Medulla oblongata (tissue), 1 donor: ENCODE measurements at regions not wholly inside any gene's neighbourhood (a gene's known extent, or its start where the extent isn't known, plus 50 kb on each side); places are given as distances from the start of the nearest gene placed in this dataset.

Experiments
- DNase-seq: peaks from one replicate; pipeline ENCODE4 v3.0.0-alpha.2; 2015; ENCODE audit errors: extremely low spot score

DNA sequence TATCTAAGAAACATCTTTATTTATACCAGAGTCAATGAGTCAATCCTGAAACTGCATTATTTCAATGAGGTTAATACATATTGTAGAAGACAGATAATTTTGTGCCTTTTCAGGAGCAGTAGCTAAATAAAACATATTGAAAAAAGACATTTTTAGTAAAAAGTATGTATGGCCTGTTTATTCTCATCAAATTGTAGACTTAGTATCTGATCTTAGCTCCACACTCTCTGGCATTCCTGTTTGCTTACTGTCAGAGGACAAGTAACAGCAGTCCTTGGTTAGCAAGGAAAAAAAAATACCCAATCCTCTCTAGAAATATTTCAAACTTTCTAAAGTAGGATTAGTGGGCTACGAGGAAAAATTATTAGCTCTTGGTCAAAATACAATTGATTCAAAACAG, 50.5 kb upstream of the GUCY1A1 start:
- no peak for DNase-seq

DNA sequence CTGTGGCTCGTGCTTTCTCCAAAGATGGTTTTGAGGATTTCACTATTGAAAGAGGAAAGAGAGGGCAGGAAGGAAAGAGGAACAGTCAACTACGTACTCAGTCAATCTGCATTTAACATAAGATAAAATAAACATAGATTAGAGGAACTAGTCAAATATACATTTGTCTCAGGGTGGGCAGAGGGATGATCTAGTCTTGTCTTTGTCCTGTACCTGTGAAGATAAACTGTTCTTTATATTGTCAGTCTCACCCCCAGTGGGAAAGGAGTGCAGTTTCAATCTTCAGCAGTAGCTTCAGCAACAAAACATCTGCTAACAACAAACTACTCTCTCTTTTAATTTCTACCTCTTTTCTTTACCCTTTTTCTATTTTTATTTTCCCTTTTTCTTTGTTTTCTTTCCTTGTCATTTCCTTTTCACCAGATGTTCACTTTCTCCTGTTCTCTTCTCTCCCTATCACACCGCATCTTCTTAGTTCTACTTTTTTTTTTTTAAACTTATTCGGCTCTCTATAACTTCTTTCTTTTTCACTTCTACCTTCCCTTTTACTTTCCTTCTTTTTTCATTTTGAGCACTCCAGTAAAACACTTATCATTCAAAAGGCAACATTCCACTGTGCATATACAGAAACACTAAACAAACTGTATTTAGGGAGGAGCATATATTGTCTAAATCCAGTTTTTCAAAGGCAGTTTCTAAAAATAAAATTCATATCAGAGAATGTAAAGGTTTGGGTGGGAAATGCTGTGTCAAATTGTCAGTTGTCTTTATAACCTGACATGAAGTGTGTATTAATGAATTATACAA, 51.4 kb upstream of the GUCY1A1 start:
- peak; percentile 58 for DNase-seq

DNA sequence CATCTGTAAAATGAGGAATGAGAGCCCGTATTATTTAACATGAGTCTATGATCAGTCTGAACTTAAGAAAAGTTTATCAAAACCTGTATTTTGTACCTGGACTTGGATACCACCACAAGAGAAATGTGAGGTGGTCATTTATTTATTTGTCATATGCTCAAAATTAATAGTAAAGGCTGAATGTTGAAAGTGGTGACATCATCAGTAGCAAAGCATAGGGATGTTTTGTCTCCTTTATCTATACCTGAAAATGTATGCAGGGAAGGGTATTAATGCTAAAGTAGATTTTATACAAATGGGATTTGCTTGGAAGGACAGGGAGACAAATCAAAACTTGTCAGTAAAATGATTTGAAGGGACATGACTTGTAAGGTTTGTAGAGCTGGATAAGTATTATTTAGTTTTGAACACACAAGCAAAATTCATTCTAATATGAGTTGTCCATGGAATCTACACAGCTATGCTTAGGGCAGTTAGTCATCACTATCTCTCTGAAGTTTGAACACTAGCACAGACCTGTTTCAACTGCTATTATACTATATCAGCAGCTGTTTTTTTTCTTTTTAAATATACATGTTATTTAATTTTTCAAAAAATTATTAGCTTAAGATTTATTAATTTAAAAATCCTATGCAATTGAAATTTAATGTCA, 52.4 kb upstream of the GUCY1A1 start:
- no peak for DNase-seq

DNA sequence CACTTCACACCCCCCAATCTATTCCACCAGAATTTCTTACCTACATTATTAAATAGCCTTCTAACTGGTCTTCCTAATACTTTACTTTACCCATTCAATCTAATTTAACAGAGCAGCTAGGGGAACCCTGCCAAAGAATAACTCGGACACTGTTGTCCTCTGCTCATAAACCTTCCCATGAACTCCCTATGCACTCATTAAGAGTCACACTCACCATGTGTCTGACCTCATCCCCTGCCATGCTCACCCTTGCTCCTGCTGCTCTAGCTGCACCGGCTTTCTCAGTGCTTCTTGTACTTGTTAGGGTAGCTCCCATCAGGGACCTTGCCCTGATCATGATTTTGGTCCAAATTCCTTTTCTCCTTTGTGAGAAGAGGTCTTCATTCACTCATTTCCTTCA, 54.6 kb upstream of the GUCY1A1 start:
- DNase-seq, result no peak

DNA sequence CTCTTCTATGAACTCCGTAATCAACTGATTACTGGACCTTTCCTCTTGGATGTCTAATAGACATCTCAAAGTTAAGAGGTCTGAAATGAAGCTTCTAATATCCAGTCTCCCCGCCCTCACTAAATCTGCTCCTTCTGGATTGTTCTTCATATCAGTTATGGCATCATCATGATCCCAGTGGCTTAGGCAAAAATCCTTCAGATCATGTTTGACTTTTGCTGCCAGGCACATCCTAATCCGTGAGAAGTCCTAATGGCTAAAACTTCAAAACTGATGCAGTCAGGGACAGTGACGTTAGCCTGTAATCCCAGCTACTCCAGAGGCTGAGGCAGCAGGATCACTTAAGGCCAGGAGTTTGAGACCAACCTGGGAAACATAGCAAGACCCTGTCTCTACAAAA, 55.1 kb upstream of the GUCY1A1 start:
- DNase-seq, result no peak

DNA sequence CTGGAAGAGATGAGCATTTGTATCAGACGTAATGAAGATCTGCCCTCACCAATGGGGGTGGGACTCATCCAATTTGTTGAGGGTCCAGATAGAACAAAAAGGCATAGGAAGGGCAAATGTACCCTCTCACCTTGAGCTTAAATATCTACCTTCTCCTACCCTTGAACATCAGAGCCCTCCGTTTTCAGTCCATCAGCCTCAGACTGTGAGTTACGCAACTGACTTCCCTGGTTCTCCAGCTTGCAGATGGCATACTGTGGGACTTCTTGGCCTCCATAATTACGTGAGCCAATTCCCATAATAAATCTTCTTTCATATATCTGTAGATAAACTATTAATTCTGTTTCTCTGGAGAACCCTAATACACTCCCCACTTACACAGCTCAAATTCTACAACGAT, 56.5 kb upstream of the GUCY1A1 start:
- no peak for DNase-seq

DNA sequence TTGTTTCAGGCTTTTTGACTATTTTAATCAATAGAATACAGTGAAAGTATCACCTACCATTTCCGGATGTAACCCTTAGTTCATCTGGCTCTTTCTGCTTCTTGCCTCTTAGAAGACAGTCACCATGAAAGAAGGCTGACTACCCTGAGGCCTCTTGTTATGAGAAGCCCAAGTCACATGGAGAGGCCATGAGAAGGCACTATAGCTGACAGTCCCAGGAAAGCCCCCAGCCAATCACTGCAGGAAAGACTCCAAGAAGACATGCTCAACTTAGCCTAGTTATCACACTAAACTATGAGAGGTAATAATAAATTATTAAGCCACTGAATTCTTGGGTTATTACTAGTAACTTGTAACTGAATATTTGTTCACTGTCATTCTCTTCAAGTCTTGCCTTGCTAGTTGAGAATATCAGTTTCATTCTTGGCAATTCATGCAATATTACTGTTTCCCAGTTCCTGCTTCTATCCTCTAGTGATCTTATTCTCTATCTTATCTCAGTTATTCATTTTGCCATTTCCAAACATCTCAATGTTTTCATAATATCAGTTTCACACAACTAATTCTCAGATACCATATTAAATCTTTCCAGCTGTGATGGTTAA, 57.1 kb upstream of the GUCY1A1 start:
- no peak for DNase-seq

DNA sequence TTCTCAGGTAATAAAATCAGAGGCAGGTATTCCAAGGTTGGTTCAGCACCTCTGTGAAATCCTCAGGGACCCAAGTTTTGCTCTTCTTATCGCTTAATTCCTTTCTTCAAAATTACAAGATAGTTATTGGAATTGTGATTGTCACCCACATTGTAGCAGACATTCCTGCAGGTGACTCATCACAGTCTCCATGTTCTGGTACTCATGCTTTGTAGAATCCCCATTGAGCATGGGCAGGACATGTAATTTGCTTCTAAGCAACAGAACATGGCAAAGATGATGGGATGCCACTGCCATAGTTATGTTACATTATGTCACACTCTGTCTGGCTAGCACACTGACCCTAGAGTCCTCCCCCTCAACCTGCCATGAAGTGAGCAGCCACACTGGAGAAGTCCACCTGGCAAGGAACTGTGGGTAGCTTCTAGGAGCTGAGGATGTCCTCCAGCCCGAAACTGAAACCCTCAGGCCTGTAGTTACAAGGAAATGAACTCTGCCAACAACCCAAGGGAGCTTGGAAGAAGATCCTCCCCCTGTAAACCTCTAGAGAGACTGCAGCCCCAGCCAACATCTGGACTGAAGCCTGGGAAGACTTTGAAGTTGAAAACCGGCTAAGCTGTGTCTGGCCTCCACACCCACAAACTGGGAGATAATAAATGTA, 58.3 kb upstream of the GUCY1A1 start:
- DNase-seq, result no peak

DNA sequence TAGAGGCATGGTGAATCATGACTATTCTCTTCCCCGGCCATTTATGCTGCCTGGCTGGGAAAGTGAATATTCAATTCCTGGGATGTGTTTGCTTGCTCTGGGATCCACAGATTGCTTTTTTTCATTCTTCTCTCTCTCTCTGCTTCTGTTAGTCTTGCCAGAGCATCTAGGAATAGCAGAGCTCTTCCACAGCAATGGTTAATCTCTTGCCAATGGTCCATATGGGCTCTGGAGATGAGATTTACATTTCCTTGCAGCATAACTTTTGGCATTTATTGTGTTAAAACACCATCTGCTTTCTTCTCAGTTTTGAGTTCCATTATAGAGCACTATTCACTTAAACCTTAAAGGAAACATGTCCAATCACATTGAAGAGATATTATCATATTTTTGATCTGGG, 59.2 kb upstream of the GUCY1A1 start:
- no peak for DNase-seq

DNA sequence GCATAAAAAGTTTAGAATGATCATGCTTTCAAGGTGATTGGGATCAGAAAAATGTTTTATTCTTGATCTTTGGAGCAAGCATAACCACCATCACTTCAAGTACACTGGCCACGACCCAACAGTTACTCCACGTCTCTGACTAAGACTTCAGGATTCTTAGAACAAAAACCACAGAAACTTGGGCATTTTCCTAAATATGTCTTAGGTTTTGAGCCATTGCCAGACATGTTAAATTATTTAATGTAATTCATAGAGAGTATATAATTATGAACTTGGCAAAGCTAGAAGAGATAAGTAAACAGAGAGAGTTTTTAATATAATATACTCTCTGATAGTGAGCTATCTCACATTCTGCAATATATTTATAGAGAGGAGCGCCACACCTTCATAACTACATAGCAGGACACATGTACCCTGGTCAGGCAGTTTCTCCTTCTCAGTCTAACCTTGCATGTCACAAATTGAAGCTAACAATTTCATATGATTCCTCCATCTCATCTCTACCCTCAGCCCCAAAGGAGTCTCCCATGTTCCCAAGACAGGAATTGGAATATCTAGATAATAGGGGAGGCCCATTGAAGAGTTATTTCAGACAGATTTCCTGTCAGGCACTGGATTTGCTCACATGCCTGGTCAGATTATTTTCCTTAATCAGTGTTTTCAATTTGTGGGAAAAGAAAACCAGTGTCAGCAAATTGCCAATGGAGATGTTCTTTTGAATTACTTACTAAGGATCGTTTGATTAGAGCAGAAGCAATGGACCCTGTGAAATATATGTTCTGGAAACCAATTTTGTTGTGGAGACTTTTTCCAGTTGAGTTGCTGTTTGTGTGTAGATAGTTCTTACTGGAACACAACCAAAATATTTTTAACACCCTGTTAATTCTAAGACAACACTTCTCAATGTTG, 61.7 kb upstream of the GUCY1A1 start:
- no peak for DNase-seq

DNA sequence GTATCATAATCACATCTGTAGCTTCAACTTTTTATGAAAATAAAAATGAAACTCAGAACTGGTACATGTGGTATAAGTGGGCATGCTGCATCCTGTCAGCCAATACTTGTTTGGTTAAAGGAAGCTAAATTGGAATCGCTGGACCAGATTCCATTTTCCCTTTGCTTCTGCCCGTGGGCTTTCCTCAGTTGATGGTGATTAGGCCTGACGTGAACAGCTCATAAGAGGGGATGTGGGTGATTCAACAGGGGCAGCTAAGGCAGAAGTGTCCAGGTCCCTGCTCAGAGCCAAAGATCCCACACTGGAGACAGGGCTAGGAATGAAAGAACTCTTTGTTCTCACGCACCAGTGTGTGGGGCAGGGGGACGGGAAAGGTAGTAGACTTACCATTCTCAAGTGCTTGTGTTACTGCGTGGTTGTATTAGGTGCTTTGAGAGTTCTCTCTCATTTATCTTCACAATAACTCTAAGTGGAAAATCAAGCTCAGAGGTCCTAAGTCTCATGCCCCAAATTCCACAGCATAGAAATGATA, 63.2 kb upstream of the GUCY1A1 start:
- DNase-seq, result no peak

DNA sequence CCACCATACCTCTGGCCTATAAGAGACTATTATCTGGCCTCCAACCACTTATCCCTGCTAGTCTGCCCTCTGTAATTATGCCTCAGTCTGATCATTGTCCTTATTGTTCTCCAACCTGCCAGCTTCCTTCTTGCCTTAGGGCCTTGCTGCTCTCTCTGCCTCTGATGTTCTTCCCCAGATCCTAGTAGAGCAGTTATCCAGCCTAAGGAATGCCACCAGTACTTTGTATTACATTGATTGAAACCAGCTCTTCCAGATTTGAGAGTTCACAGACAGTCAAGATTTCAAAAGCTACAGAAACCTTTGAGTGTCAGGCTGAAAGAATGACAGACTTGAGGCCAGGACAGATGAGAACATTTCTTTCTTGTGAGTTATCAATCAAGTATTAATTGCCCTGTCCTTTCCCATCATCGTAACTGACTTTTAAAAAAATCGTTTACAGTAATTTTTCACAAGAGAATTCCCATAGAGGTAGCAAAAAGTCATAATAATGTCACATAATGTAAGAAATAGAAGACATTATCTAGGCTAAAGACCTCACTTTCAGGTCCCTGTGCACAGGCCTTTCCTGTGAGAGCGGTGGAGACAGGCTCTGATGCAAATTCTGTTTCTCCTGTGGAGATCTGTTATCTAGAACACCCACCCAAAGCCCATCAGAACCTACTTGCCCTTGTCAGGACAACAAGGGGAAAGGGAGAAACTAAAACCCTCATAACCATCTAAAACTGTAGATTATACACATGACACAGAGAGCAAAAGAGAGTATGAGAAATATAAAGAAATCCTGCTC, 64.1 kb upstream of the GUCY1A1 start:
- DNase-seq, result no peak

DNA sequence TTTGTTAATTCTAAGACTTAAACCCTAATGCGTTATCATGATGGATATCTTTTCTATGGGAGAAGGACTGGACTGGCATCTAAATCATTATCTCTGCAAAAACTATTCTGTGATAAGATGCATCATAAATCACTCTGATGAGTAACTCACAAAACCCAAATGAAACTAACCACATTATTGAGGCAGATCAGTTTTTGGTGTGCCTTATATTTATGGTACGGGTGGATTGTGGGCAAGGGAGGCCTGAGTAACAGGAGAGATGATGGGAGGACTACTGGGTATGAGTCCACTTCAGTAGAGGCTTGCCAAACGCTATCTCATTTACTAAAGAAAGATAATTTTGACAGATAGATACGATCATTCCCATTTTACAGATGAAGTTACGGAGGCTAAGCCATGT, 66.4 kb upstream of the GUCY1A1 start:
- DNase-seq, result no peak

DNA sequence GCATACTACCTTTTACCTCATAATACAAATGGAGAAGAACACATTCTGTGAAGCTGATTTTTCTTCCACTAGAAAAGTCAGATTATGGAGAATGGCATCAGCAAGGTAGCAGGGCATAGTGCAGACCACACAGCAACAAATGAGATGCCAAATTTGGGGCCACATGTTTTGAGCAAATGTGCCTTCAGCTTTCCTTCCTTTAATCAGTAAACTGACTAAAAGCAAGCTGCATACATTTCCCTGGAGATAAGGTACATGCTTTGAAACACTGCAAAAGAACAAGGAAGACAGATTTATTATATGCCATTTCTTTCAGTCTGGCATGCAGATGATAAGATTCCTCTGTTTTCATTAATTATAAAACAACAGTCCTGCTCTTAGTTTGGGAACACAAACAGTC, 67.1 kb upstream of the GUCY1A1 start:
- no peak for DNase-seq

DNA sequence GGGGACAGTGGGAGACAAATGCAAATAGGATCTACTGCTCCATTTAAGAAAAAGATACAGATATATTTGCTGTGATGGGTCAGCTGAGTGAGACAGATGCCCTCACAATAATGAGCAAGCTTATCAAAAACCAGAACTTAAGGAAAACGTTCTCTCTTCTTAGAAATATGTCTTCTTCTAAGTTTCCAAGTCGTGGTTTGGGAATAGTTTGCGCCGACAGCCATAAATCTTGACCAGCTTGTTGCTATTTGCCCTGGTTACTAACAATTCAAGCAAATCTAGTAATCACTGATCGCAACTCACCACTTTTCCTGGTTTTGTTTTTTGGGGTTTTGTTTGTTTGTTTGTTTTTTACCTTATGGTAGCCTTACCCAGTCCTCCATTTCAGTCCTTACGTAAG, 67.6 kb upstream of the GUCY1A1 start:
- DNase-seq, result no peak

DNA sequence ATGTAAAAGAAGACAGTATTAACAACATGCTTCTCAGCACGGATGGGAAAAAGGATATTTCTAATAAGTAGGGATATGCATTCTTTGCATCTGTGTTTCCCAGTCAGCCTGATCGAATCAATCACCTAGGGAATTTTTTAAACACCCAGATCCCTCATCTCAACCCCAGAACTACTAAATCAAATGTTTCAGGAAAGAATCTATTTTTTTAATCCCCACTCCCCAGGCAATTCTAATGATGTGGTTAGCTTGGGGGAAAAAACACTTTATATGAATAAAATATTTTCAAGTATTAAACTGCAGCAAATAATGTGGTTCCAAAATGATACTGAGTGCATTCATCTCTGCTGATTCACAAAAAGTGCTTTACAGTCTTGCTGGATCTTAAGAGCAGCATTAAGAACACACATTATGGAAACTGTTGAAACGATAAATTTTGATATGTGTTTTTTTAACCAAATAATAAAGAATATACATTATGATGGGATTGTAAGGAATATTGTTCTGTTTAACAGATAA, 68.7 kb upstream of the GUCY1A1 start:
- DNase-seq, result no peak

DNA sequence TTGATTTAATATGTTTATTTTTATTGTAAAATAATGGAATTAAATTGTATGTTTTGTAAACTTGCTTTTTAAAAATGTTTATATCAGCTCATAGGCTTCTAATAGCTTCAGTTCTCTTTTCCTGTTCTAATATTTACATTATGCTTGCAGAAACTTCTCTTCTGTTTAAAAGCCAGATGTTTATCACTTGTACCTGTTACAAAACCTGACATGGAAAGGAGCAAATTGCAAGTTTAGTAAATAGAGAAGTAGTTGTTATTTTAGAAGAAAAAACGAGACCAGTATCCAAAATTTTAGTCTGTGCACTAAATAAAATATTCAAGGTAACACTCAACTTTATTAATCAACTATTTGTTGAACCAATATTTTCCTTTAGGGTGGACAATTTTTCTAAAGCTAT, 69.4 kb upstream of the GUCY1A1 start:
- DNase-seq, result no peak

DNA sequence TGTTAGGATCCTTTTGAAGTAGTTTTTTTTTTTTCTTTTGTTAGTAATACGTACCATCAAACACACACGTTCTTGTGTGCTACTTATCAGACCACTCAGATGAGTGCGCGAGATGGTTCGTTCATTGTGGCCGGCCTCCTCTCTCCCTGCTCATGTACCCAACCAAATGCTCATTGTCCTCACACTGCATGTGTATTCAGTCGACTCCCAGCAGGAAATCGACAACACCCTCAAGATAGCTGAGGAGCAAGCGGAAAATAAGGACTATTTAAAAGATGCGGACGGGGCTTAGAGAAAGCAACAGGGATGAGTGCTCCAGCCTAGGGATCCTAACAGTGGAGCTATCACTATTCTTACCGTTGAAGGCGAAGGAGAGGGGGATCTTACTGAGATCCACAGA, 72.9 kb upstream of the GUCY1A1 start:
- DNase-seq, result no peak

DNA sequence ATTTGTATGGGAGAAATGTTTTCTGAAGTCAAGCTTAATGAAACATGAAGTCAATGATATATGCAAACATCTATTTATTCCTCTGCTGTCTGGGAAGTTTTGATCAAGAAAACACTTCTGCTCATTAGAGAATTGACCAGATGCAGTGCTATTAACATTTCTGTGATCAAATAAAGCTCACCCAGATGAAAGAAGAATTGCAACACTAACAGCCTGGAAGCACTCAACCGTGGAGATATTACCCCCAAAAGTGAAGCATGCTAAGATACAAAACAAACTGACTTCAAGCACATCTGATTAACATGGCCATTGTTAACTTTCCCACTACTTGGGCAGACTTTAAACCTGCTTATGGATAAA, 73.7 kb upstream of the GUCY1A1 start:
- DNase-seq, result no peak

DNA sequence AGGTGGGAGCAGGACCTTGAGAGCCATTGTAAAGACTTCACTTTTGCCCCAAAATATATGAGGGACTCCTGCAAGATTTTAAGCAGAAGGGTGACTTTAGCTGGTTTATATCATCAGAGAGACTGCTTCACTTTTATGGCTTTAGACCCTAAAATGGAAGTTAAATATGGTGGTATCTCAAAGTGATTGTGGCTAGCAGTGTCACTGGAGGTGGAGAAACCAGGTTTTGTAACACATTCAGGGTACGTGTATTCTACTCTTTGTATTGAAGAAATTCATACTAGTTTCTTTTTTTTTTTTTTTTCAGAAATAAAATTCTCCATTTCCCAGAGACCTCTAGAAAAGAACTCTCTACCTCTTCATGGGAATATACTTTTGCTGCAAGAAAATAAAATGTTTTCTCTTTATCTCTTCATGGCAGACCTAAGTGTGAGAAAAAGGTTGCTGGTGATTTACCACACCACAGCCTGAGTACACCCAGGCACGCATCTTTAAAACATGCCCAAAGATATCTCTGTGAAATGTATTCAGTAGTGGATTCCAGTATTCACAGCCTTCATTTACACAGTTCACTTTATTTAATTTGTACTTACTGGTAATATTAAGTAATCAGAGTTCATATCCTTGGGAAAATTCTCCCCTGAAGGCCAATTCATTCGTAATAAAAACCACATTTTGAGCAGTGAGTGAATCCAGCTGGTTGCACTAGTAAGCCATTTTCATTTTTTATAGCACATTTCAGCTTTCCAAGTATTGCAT, 74.3 kb upstream of the GUCY1A1 start:
- no peak for DNase-seq
